ENCODE measurements at regions not wholly inside any gene's neighbourhood (a gene's known extent, or its start where the extent isn't known, plus 50 kb on each side); places are given as distances from the start of the nearest gene placed in this dataset.

DNA sequence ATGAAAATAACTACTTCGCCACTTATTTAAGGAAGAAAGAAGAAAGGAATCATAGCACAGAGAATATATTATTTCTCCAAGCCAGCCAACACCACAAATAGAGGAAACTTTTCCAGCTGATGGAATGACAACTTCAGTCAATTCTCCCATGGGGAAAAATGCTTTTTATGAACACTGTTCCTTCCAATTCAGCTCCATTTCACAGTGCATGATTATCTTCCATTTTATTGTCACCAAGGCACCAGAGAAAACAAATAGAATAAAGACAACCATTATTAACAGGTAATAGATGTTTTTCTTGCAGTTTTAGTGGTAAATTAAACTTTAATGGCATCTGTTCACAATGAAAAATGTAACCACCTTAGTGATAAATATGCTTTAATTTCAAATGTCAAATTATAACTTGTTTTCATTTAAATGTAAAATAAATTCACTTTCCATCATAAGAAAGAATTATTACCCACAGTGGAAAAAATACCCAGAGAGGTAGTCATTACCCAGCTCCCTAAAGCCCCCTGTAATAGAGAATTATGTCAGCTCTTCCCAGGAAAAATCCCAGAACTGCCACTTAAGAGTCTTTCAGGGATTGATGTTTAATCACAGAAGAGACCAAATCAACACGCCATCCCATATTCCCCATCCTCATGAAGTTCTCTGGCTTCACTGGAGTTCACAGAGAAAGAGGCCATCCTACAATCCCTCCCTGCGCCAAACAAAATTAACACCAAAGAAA is 828.3 kb upstream of the TMEM132C start:
- no peaks in the 10 kb centered on the region for H3F3A ChIP-seq (ENCODE audit: insufficient read depth, low read length)

DNA sequence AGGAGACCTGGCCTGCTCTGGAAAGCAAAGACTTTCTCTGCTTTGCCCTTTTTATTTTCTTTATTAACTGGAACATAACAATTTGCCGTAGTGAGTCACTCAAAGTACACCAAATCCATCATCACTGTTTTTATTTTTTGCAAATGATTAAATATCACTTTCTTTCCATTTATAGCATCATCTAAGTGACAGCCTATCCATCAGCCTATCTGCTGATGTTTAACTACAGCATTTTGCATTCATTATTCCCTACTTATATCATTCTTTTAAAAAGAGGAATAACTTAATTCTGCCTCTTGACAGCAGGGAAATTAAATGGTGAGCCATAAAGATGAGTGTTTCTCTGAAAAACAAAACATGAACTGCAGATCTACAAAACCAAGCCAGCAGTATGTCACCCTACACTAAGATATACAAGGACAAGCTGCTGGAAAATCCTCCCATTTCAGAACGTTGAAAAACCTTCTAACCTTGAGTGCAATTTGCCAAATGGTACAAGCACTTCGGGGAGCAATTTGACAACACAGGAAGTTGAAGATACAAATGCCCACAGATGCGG is 821.3 kb upstream of the TMEM132C start:
- H3K9ac ChIP-seq (ENCODE audit: low read length), result no peak overlapping the region
- H3K79me2 ChIP-seq (ENCODE audit: insufficient read depth, low read length), result no peaks in the 10 kb centered on the region
- H3K9me3 ChIP-seq (ENCODE audit: low read length), result no peaks in the 10 kb centered on the region
- TF ChIP-seq, protein P1, sequence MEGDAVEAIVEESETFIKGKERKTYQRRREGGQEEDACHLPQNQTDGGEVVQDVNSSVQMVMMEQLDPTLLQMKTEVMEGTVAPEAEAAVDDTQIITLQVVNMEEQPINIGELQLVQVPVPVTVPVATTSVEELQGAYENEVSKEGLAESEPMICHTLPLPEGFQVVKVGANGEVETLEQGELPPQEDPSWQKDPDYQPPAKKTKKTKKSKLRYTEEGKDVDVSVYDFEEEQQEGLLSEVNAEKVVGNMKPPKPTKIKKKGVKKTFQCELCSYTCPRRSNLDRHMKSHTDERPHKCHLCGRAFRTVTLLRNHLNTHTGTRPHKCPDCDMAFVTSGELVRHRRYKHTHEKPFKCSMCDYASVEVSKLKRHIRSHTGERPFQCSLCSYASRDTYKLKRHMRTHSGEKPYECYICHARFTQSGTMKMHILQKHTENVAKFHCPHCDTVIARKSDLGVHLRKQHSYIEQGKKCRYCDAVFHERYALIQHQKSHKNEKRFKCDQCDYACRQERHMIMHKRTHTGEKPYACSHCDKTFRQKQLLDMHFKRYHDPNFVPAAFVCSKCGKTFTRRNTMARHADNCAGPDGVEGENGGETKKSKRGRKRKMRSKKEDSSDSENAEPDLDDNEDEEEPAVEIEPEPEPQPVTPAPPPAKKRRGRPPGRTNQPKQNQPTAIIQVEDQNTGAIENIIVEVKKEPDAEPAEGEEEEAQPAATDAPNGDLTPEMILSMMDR (IDR thresholded peaks at IDR 0.05; ENCODE audit: low read length), result no peak
- no peak for TF ChIP-seq EZH2 (IDR thresholded peaks at IDR 0.05; ENCODE audit: borderline replicate concordance, low read length)
- no peak overlapping the region for H3K27ac ChIP-seq (ENCODE audit: low read depth, low read length, poor library complexity, severe bottlenecking)
- no peaks in the 10 kb centered on the region for H3K36me3 ChIP-seq (ENCODE audit: insufficient read depth, low read length)
- H3K4me1 ChIP-seq (ENCODE audit: insufficient read depth, low read length, severe bottlenecking), result no peaks in the 10 kb centered on the region
- no peaks in the 10 kb centered on the region for H4K20me1 ChIP-seq (ENCODE audit: insufficient read depth, low read length)
- no peaks in the 10 kb centered on the region for H3K9me2 ChIP-seq (ENCODE audit: low read depth, low read length)
- no peaks in the 10 kb centered on the region for H3K27me3 ChIP-seq (ENCODE audit: insufficient read depth, low read length)
- H3K4me2 ChIP-seq (ENCODE audit: low read length), result no peak overlapping the region
- no peaks in the 10 kb centered on the region for H3F3A ChIP-seq (ENCODE audit: insufficient read depth, low read length)
- no peak overlapping the region for H2AFZ ChIP-seq (ENCODE audit: low read length)
- H3K4me3 ChIP-seq (ENCODE audit: low read depth, low read length, poor library complexity, severe bottlenecking), result no peak overlapping the region

More for the DNA sequence above, 828.3 kb upstream of the TMEM132C start:
- Histone ChIP-seq H3K4me3 (ENCODE audit: low read depth, low read length, poor library complexity, severe bottlenecking) (no peak overlapping the region), H3K4me2 (ENCODE audit: low read length) (no peak overlapping the region), H3K9me2 (ENCODE audit: low read depth, low read length) (no peaks in the 10 kb centered on the region), H3K79me2 (ENCODE audit: insufficient read depth, low read length) (no peaks in the 10 kb centered on the region), H3K36me3 (ENCODE audit: insufficient read depth, low read length) (no peaks in the 10 kb centered on the region), H2AFZ (ENCODE audit: low read length) (no peak overlapping the region), H3K4me1 (ENCODE audit: insufficient read depth, low read length, severe bottlenecking) (no peaks in the 10 kb centered on the region), H3K27ac (ENCODE audit: low read depth, low read length, poor library complexity, severe bottlenecking) (no peak overlapping the region), H3K9ac (ENCODE audit: low read length) (no peak overlapping the region), H3K9me3 (ENCODE audit: low read length) (no peaks in the 10 kb centered on the region), H4K20me1 (ENCODE audit: insufficient read depth, low read length) (no peaks in the 10 kb centered on the region), H3K27me3 (ENCODE audit: insufficient read depth, low read length) (no peaks in the 10 kb centered on the region; the same call in 1 of the 2 replicates)
- TF ChIP-seq, protein P1 (IDR thresholded peaks at IDR 0.05; ENCODE audit: low read length), result no peak
- TF ChIP-seq EZH2 (IDR thresholded peaks at IDR 0.05; ENCODE audit: borderline replicate concordance, low read length), result no peak

DNA sequence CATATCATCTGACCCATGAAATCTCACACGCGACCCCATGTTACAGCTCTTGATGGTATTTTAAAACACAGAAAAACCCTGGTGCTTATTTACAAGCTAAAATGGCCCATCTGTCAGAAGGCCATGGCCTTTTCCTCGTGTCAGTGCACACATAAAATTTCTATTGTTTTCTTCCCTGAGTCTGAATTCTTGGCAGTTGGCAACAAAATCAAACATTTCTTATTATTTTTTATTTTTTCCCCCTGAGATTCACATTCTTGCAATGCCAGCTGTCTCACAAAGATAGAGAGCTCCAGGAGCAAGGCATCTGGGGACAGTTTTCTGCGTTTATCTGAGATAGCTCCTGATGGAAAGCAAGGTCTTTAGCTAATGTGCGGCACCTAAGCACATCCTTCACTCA is 818.1 kb upstream of the TMEM132C start:
- no peak overlapping the region for H2AFZ ChIP-seq (ENCODE audit: low read length)
- H3K36me3 ChIP-seq (ENCODE audit: insufficient read depth, low read length), result no peaks in the 10 kb centered on the region

More for the DNA sequence above, 818.1 kb upstream of the TMEM132C start:
- H3K4me3 ChIP-seq (ENCODE audit: low read depth, low read length, poor library complexity, severe bottlenecking), result no peak overlapping the region
- no peaks in the 10 kb centered on the region for H3K9me2 ChIP-seq (ENCODE audit: low read depth, low read length)
- H3K79me2 ChIP-seq (ENCODE audit: insufficient read depth, low read length), result no peaks in the 10 kb centered on the region
- H3F3A ChIP-seq (ENCODE audit: insufficient read depth, low read length), result no peaks in the 10 kb centered on the region
- no peaks in the 10 kb centered on the region for H3K9me3 ChIP-seq (ENCODE audit: low read length)
- no peak overlapping the region for H3K4me2 ChIP-seq (ENCODE audit: low read length)
- H3K4me1 ChIP-seq (ENCODE audit: insufficient read depth, low read length, severe bottlenecking), result no peaks in the 10 kb centered on the region
- no peak overlapping the region for H3K9ac ChIP-seq (ENCODE audit: low read length)
- H3K27me3 ChIP-seq (ENCODE audit: insufficient read depth, low read length), result no peaks in the 10 kb centered on the region
- H3K27ac ChIP-seq (ENCODE audit: low read depth, low read length, poor library complexity, severe bottlenecking), result no peak overlapping the region
- no peaks in the 10 kb centered on the region for H4K20me1 ChIP-seq (ENCODE audit: insufficient read depth, low read length)
- TF ChIP-seq EZH2 (IDR thresholded peaks at IDR 0.05; ENCODE audit: borderline replicate concordance, low read length), result no peak
- TF ChIP-seq, protein P1 (IDR thresholded peaks at IDR 0.05; ENCODE audit: low read length), result no peak
